C4-2B (cell line): ENCODE measurements at regions not wholly inside any gene's neighbourhood (a gene's known extent, or its start where the extent isn't known, plus 50 kb on each side); places are given as distances from the start of the nearest gene placed in this dataset.

Experiments
- CTCF ChIP-seq: fragments of 450-650 bp; conservative IDR thresholded peaks from 2 replicates; pipeline ENCODE4 v1.5.1; 2017; ENCODE audit warnings: mild to moderate bottlenecking
- ZFX ChIP-seq: fragments of 450-650 bp; IDR thresholded peaks from 2 replicates; pipeline ENCODE4 v1.6.1; 2017

GRCh38 chr10:78584681-78585080, 484.1 kb upstream of the ZMIZ1 start:
- no peak for TF ChIP-seq CTCF
- TF ChIP-seq ZFX = no peak
